ENCODE measurements at regions not wholly inside any gene's neighbourhood (a gene's known extent, or its start where the extent isn't known, plus 50 kb on each side); places are given as distances from the start of the nearest gene placed in this dataset.

DNA sequence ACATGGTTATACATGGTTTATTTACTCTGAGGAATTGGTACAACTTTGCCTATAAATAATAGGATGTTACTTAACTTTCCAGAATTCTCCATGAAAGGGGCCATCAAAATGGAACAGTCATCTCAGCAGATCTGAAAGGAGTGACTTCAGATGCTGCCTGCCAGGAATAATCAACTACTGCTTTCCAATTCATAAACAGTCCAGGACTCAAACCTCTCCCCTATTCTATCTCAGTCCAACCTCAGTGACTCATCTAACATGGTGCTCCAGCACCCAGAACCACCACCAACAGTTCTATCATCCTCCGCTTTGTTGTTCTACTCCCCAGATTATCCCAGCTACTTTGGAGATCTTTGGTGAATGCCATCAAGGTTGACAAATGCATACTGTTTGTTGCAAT, 221.5 kb upstream of the MPDZ start:
- Mint-ChIP-seq H3K4me3 (no peak overlapping the region), H3K9me3 (peaks cover 0 to 5% of the 10 kb centered on the region in 2 experiments; a peak in 1 of 5 replicates), H3K27ac (no peak overlapping the region), H3K36me3 (ENCODE audit: insufficient read depth in 1 of 3, low read depth in 3 of 3) (peaks cover 0 to 6% (median 2%) of the 10 kb centered on the region in 3 experiments; a peak in 3 of 7 replicates), H3K27me3 (ENCODE audit: low read depth) (no peaks in the 10 kb centered on the region), H3K4me1 (peaks cover 8 to 13% of the 10 kb centered on the region in 2 experiments)
- Histone ChIP-seq H2AK5ac (ENCODE audit: insufficient read length, low read length) (no peak overlapping the region), H4K5ac (ENCODE audit: insufficient read length, low read depth, low read length) (no peak overlapping the region), H3K4me1 (ENCODE audit: insufficient read depth, low read length) (no peaks in the 10 kb centered on the region), H3K9ac (ENCODE audit: extremely low read depth, insufficient read length, low read length) (no peak overlapping the region), H3K4ac (ENCODE audit: low read depth, low read length) (no peak overlapping the region), H3K79me2 (ENCODE audit: insufficient read depth, low read length) (no peaks in the 10 kb centered on the region), H3K23ac (ENCODE audit: insufficient read length, low read depth, low read length) (no peak overlapping the region), H4K8ac (replicated peaks; ENCODE audit: insufficient read length, low read depth, low read length) (no peak overlapping the region), H4K91ac (ENCODE audit: insufficient read length, low read depth, low read length) (no peak overlapping the region), H2AFZ (ENCODE audit: low read length) (no peak overlapping the region), H2BK120ac (ENCODE audit: low read depth, low read length, poor library complexity, severe bottlenecking) (no peak overlapping the region), H3T11ph (ENCODE audit: low read length) (no peak overlapping the region), H3K23me2 (ENCODE audit: insufficient read length, low read depth, low read length, poor library complexity, severe bottlenecking) (no peaks in the 10 kb centered on the region), H3K9me3 (ENCODE audit: control insufficient read depth, low read depth, low read length) (no peaks in the 10 kb centered on the region), H2BK5ac (ENCODE audit: insufficient read length, low read length) (no peak overlapping the region), H3K27me3 (ENCODE audit: insufficient read depth, low read length) (no peaks in the 10 kb centered on the region), H3K14ac (ENCODE audit: insufficient read depth, low read length) (no peak overlapping the region), H2BK15ac (ENCODE audit: low read depth, low read length) (no peak overlapping the region), H3K56ac (ENCODE audit: insufficient read length, low read depth, low read length) (no peak overlapping the region), H3K27ac (ENCODE audit: insufficient read length, low read depth, low read length) (no peak overlapping the region), H2BK12ac (ENCODE audit: insufficient read length, low read depth, low read length) (no peak overlapping the region), H3K79me1 (ENCODE audit: insufficient read depth, low read depth, low read length, poor library complexity, severe bottlenecking) (no peaks in the 10 kb centered on the region), H4K20me1 (ENCODE audit: control insufficient read depth, insufficient read depth, insufficient read length) (no peaks in the 10 kb centered on the region), H3K18ac (ENCODE audit: insufficient read length, low read depth, low read length) (no peak overlapping the region), H2BK20ac (ENCODE audit: low read depth, low read length, poor library complexity, severe bottlenecking) (no peak overlapping the region), H3K4me2 (ENCODE audit: insufficient read depth, insufficient read length, low read length) (no peak overlapping the region)
- no CpG with 5 or more reads among the region's 1 CpG for WGBS (ENCODE audit: extremely low coverage, insufficient read length, low lambda C conversion rate)
- no peak for DNase-seq
- TF ChIP-seq, protein P1, sequence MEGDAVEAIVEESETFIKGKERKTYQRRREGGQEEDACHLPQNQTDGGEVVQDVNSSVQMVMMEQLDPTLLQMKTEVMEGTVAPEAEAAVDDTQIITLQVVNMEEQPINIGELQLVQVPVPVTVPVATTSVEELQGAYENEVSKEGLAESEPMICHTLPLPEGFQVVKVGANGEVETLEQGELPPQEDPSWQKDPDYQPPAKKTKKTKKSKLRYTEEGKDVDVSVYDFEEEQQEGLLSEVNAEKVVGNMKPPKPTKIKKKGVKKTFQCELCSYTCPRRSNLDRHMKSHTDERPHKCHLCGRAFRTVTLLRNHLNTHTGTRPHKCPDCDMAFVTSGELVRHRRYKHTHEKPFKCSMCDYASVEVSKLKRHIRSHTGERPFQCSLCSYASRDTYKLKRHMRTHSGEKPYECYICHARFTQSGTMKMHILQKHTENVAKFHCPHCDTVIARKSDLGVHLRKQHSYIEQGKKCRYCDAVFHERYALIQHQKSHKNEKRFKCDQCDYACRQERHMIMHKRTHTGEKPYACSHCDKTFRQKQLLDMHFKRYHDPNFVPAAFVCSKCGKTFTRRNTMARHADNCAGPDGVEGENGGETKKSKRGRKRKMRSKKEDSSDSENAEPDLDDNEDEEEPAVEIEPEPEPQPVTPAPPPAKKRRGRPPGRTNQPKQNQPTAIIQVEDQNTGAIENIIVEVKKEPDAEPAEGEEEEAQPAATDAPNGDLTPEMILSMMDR (conservative IDR thresholded peaks at IDR 0.05), result no peak
